ENCODE measurements at regions not wholly inside any gene's neighbourhood (a gene's known extent, or its start where the extent isn't known, plus 50 kb on each side); places are given as distances from the start of the nearest gene placed in this dataset.

DNA sequence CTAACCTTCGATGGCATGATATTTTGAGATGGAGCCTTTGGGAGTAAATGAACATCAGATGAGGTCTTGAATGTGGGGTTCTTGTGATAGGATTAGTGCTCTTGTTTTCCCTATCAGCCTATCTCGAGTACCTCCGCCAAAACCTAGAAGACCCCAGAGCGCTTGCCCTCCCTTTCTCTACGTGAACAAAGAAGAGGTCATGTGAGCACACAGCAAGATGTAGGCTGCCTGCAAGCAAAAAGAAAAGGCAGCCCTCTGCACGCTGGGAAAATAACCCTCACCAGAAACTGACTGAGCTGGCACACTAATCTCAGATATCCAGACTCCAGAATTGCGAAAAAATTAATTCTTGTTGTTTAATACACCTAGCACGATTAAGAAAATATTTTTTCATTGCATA is 799.8 kb upstream of the SLC10A2 start:
- no peak overlapping the region for H3K4me3 ChIP-seq (ENCODE audit: insufficient read length, low read depth)
- no peak for TF ChIP-seq YY1 (IDR thresholded peaks at IDR 0.05; ENCODE audit: insufficient read depth, insufficient read length)
- TF ChIP-seq SUZ12 (IDR thresholded peaks at IDR 0.05; ENCODE audit: extremely low read depth, insufficient read depth, insufficient read length): no peak
- TF ChIP-seq ZNF274 (IDR thresholded peaks at IDR 0.05; ENCODE audit: low read depth, low read length): no peak

DNA sequence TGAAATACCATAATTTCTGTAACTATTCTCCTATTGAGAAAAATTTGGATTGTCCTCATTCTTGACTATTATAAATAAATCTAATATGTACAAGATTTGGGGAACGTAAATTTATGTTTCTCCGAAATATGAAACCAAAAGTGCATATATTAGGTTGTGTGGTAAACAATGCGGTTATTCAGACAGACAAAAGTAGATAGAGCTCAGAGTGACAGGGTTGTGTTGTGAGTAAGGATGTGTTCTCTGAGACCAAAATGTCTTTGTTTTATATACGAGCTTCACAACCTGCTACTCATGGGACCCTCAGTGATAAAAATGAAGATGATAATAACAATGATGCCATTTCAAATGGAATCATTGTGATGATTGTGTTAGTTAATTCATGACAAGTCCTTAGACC is 796.3 kb upstream of the SLC10A2 start:
- H3K9ac ChIP-seq (ENCODE audit: insufficient read length, low read depth): no peak overlapping the region
- no peak for DNase-seq (ENCODE audit: low read depth, low spot score)
- no peaks in the 10 kb centered on the region for H3K36me3 ChIP-seq (ENCODE audit: insufficient read depth, insufficient read length, low read length)
- H3K9me3 ChIP-seq (ENCODE audit: insufficient read depth, low read length): no peaks in the 10 kb centered on the region
- TF ChIP-seq YY1 (IDR thresholded peaks at IDR 0.05; ENCODE audit: insufficient read depth, insufficient read length): no peak
- no peak for TF ChIP-seq SUZ12 (IDR thresholded peaks at IDR 0.05; ENCODE audit: extremely low read depth, insufficient read depth, insufficient read length)
- no peak for TF ChIP-seq ZNF274 (IDR thresholded peaks at IDR 0.05; ENCODE audit: low read depth, low read length)
- no peak overlapping the region for H3K4me3 ChIP-seq (ENCODE audit: insufficient read length, low read depth)
- no peaks in the 10 kb centered on the region for H3K4me1 ChIP-seq (ENCODE audit: insufficient read depth, insufficient read length)
- no peaks in the 10 kb centered on the region for H3K27me3 ChIP-seq (ENCODE audit: insufficient read depth, insufficient read length)

More for the DNA sequence above, 799.8 kb upstream of the SLC10A2 start:
- Histone ChIP-seq H3K4me1 (ENCODE audit: insufficient read depth, insufficient read length) (no peaks in the 10 kb centered on the region), H3K27me3 (ENCODE audit: insufficient read depth, insufficient read length) (no peaks in the 10 kb centered on the region), H3K9ac (ENCODE audit: insufficient read length, low read depth) (no peak overlapping the region), H3K9me3 (ENCODE audit: insufficient read depth, low read length) (no peaks in the 10 kb centered on the region), H3K36me3 (ENCODE audit: insufficient read depth, insufficient read length, low read length) (no peaks in the 10 kb centered on the region)
- DNase-seq (ENCODE audit: low read depth, low spot score): no peak

DNA sequence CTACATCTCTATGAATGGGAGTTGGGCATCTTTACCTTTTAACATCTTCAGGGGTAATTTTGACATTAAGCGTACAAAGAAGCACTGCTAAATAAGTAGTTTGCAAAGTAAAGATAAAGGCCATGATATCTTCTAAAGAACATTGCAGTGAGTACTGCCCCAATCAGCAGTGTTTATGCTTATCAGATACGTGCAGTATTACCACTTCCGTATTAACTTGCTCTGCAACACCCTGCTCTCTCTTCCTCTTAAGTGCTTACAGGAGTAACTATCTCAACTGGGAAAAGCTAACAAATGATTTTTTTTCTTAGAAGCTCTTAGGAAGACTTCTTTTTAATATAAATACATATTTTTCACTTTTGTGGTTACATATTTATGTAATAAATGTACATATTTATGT is 793.7 kb upstream of the SLC10A2 start:
- H3K9me3 ChIP-seq (ENCODE audit: insufficient read depth, low read length): no peaks in the 10 kb centered on the region
- no peaks in the 10 kb centered on the region for H3K36me3 ChIP-seq (ENCODE audit: insufficient read depth, insufficient read length, low read length)
- no peak for TF ChIP-seq YY1 (IDR thresholded peaks at IDR 0.05; ENCODE audit: insufficient read depth, insufficient read length)
- no peak for TF ChIP-seq ZNF274 (IDR thresholded peaks at IDR 0.05; ENCODE audit: low read depth, low read length)
- no peak for TF ChIP-seq SUZ12 (IDR thresholded peaks at IDR 0.05; ENCODE audit: extremely low read depth, insufficient read depth, insufficient read length)
- no peak for DNase-seq (ENCODE audit: low read depth, low spot score)
- H3K9ac ChIP-seq (ENCODE audit: insufficient read length, low read depth): no peak overlapping the region
- H3K4me1 ChIP-seq (ENCODE audit: insufficient read depth, insufficient read length): no peaks in the 10 kb centered on the region
- H3K27me3 ChIP-seq (ENCODE audit: insufficient read depth, insufficient read length): no peaks in the 10 kb centered on the region
- H3K4me3 ChIP-seq (ENCODE audit: insufficient read length, low read depth): no peak overlapping the region

DNA sequence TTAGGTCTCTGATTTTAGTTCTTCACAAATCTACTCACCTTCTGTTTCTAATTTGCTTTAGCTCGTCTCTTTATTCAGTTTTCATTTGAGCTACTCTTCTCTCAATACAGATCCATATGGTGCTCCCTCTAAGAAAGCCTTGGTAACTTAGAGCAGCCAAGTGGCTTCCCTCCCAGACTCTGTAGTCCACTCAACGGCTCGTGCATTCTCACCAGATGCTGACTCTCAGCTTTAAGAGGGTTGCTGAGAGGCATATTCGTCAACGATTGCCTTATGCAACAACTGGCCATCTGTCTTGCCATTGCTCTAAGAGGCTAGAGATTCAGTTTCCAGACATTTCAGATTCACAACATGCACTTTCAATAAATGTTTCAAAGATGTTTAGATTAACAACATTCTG is 785.8 kb upstream of the SLC10A2 start:
- DNase-seq (ENCODE audit: low read depth, low spot score): no peak

DNA sequence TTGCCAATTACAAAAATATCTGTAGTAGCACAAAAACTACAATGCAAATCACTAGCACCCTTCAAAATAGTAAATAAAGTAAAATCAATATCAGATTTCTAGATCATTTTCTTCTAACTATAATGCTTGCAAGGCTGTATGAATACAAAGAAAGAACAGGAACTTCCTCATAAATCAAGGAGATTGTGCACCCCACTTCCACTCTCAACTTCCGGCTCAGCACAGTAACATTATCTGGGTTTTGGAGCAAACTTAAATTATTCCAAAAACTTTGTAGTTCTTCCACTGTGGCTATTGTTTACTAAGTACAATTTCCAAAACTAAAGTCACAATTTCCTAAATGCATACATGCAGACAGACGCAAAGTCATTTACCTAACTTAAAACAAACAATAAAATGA is 778.3 kb upstream of the SLC10A2 start:
- Histone ChIP-seq H3K9me3 (ENCODE audit: insufficient read depth, low read length) (no peaks in the 10 kb centered on the region), H3K27me3 (ENCODE audit: insufficient read depth, insufficient read length) (no peaks in the 10 kb centered on the region), H3K9ac (ENCODE audit: insufficient read length, low read depth) (no peak overlapping the region), H3K4me1 (ENCODE audit: insufficient read depth, insufficient read length) (no peaks in the 10 kb centered on the region), H3K36me3 (ENCODE audit: insufficient read depth, insufficient read length, low read length) (no peaks in the 10 kb centered on the region), H3K4me3 (ENCODE audit: insufficient read length, low read depth) (no peak overlapping the region)
- DNase-seq (ENCODE audit: low read depth, low spot score): no peak
- TF ChIP-seq YY1 (IDR thresholded peaks at IDR 0.05; ENCODE audit: insufficient read depth, insufficient read length) (no peak), SUZ12 (IDR thresholded peaks at IDR 0.05; ENCODE audit: extremely low read depth, insufficient read depth, insufficient read length) (no peak), ZNF274 (IDR thresholded peaks at IDR 0.05; ENCODE audit: low read depth, low read length) (no peak)

More for the DNA sequence above, 785.8 kb upstream of the SLC10A2 start:
- Histone ChIP-seq H3K27me3 (ENCODE audit: insufficient read depth, insufficient read length) (no peaks in the 10 kb centered on the region), H3K36me3 (ENCODE audit: insufficient read depth, insufficient read length, low read length) (no peaks in the 10 kb centered on the region), H3K9me3 (ENCODE audit: insufficient read depth, low read length) (no peaks in the 10 kb centered on the region), H3K4me1 (ENCODE audit: insufficient read depth, insufficient read length) (no peaks in the 10 kb centered on the region), H3K4me3 (ENCODE audit: insufficient read length, low read depth) (no peak overlapping the region), H3K9ac (ENCODE audit: insufficient read length, low read depth) (no peak overlapping the region)
- TF ChIP-seq ZNF274 (IDR thresholded peaks at IDR 0.05; ENCODE audit: low read depth, low read length) (no peak), YY1 (IDR thresholded peaks at IDR 0.05; ENCODE audit: insufficient read depth, insufficient read length) (no peak), SUZ12 (IDR thresholded peaks at IDR 0.05; ENCODE audit: extremely low read depth, insufficient read depth, insufficient read length) (no peak)

DNA sequence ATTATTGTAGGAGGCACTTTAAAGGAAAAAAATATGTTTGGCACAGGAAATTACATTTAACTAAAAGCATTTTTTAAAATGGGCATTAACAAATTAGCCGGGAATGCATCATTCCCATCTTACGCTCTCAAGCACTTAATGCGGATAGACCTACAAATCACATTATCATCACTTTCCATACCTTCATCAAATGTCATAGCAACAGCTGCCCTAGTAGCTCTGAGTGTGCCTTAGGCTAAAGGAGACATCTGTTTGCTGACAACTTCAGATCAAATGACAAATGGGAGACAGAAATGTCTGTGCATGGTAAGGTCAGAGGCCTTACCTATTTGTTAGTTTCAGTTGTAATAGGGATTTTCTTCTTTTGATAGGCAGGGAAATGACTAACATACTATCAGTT is 773.2 kb upstream of the SLC10A2 start:
- DNase-seq (ENCODE audit: low read depth, low spot score): no peak
- H3K27me3 ChIP-seq (ENCODE audit: insufficient read depth, insufficient read length): no peaks in the 10 kb centered on the region

DNA sequence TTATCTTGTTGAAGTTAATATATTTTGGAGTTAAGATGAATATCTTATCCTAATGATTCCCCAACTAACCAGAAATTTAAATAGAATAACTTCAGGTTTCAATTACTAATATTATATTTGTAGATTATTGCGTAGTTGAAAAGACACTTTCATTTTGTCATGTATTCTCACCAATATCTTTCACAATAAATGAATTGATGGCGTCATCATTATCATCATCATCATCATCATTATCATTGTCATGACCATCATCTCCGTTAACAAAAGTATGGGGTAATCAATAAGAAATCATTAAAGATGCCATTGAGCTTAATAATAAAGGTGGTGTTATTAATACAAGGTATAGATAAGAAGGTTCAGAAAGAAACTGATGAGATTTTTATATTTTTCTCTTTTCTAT is 768.8 kb upstream of the SLC10A2 start:
- no peak overlapping the region for H3K9ac ChIP-seq (ENCODE audit: insufficient read length, low read depth)
- TF ChIP-seq ZNF274 (IDR thresholded peaks at IDR 0.05; ENCODE audit: low read depth, low read length): no peak
- TF ChIP-seq YY1 (IDR thresholded peaks at IDR 0.05; ENCODE audit: insufficient read depth, insufficient read length): no peak
- TF ChIP-seq SUZ12 (IDR thresholded peaks at IDR 0.05; ENCODE audit: extremely low read depth, insufficient read depth, insufficient read length): no peak
- no peak overlapping the region for H3K4me3 ChIP-seq (ENCODE audit: insufficient read length, low read depth)
- H3K4me1 ChIP-seq (ENCODE audit: insufficient read depth, insufficient read length): no peaks in the 10 kb centered on the region
- no peaks in the 10 kb centered on the region for H3K36me3 ChIP-seq (ENCODE audit: insufficient read depth, insufficient read length, low read length)
- no peaks in the 10 kb centered on the region for H3K27me3 ChIP-seq (ENCODE audit: insufficient read depth, insufficient read length)
- no peak for DNase-seq (ENCODE audit: low read depth, low spot score)
- peaks cover 10% of the 10 kb centered on the region; the same call in 1 of the 2 replicates for H3K9me3 ChIP-seq (ENCODE audit: insufficient read depth, low read length)

More for the DNA sequence above, 773.2 kb upstream of the SLC10A2 start:
- H3K4me1 ChIP-seq (ENCODE audit: insufficient read depth, insufficient read length): no peaks in the 10 kb centered on the region
- H3K9me3 ChIP-seq (ENCODE audit: insufficient read depth, low read length): no peaks in the 10 kb centered on the region
- H3K4me3 ChIP-seq (ENCODE audit: insufficient read length, low read depth): no peak overlapping the region
- no peak overlapping the region for H3K9ac ChIP-seq (ENCODE audit: insufficient read length, low read depth)
- no peaks in the 10 kb centered on the region for H3K36me3 ChIP-seq (ENCODE audit: insufficient read depth, insufficient read length, low read length)
- TF ChIP-seq ZNF274 (IDR thresholded peaks at IDR 0.05; ENCODE audit: low read depth, low read length): no peak
- no peak for TF ChIP-seq SUZ12 (IDR thresholded peaks at IDR 0.05; ENCODE audit: extremely low read depth, insufficient read depth, insufficient read length)
- no peak for TF ChIP-seq YY1 (IDR thresholded peaks at IDR 0.05; ENCODE audit: insufficient read depth, insufficient read length)
